ENCODE measurements at regions not wholly inside any gene's neighbourhood (a gene's known extent, or its start where the extent isn't known, plus 50 kb on each side); places are given as distances from the start of the nearest gene placed in this dataset.

GRCh38 chr18:59954241-59954640 is 54.4 kb downstream of the PMAIP1 start:
- TF ChIP-seq CTCF (conservative IDR thresholded peaks at IDR 0.05; ENCODE audit: low read length), result no peak
- no peak for TF ChIP-seq EZH2phosphoT487 (IDR thresholded peaks at IDR 0.05; ENCODE audit: borderline replicate concordance, low read depth, low read length)
